ENCODE measurements at regions not wholly inside any gene's neighbourhood (a gene's known extent, or its start where the extent isn't known, plus 50 kb on each side); places are given as distances from the start of the nearest gene placed in this dataset.

DNA sequence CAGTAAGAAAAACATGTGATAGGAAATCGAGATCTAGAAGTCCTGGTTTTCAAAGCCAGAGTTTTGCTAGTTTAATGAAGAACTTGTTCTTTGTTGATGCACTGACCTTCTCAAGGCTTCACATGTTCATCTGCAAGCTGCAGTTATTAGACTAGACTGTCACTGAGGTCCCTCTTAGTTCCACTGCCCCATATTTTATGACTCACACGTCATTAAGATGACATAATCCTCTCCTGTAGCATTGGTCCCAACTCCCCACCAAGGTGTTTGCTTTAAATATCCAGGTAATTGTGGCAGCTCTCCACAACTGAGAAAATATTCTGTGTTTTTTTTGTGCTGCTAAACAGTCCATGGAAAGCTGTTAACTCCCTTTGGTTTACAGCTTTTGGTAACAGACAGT lies 149.7 kb downstream of the MREG start:
- Histone ChIP-seq H2BK20ac (ENCODE audit: low read length) (no peak overlapping the region), H4K8ac (ENCODE audit: extremely low read depth, insufficient read depth, low read length) (no peak overlapping the region), H3K36me3 (ENCODE audit: control insufficient read depth in 2 of 4, insufficient read depth in 4 of 4, low read length in 3 of 4) (no peaks in the 10 kb centered on the region), H2AK5ac (ENCODE audit: low read depth, low read length) (no peak overlapping the region), H3K4me1 (replicated peaks in 1 of 4; ENCODE audit: control insufficient read depth in 3 of 4, insufficient read depth in 4 of 4, low read length in 3 of 4) (no peaks in the 10 kb centered on the region), H3K14ac (ENCODE audit: insufficient read length) (no peak overlapping the region), H3K9me3 (ENCODE audit: insufficient read depth in 2 of 2, low read depth in 1 of 2, low read length in 1 of 2) (no peaks in the 10 kb centered on the region), H3K23ac (ENCODE audit: insufficient read length) (no peak overlapping the region), H4K5ac (ENCODE audit: insufficient read length, low read depth, low read length) (no peak overlapping the region), H3K27ac (ENCODE audit: low read depth, low read length) (no peak overlapping the region), H3K27me3 (replicated peaks in 1 of 4; ENCODE audit: control insufficient read depth in 3 of 4, extremely low read depth in 1 of 4, insufficient read depth in 3 of 4, low read length in 3 of 4) (no peaks in the 10 kb centered on the region), H3K4me2 (ENCODE audit: insufficient read depth in 1 of 2, low read depth in 2 of 2, low read length in 2 of 2) (no peak overlapping the region), H3K23me2 (ENCODE audit: low read depth, low read length) (no peaks in the 10 kb centered on the region), H3K4ac (replicated peaks; ENCODE audit: insufficient read length, low read depth, low read length) (no peak overlapping the region), H3K56ac (replicated peaks; ENCODE audit: insufficient read length, low read depth, low read length) (no peak overlapping the region), H2BK12ac (ENCODE audit: low read depth, low read length) (no peak overlapping the region), H4K91ac (replicated peaks; ENCODE audit: insufficient read length, low read length) (no peak overlapping the region), H3K18ac (ENCODE audit: extremely low read depth, low read length) (no peak overlapping the region), H3K4me3 (ENCODE audit: extremely low read depth in 1 of 4, insufficient read depth in 2 of 4, low read depth in 3 of 4, low read length in 4 of 4) (no peak overlapping the region), H2BK5ac (ENCODE audit: low read depth, low read length) (no peak overlapping the region), H2BK120ac (replicated peaks; ENCODE audit: low read depth, low read length) (no peak overlapping the region), H4K20me1 (replicated peaks in 1 of 2; ENCODE audit: control insufficient read depth in 1 of 2, insufficient read depth in 2 of 2, low read length in 2 of 2) (no peaks in the 10 kb centered on the region), H3K79me1 (ENCODE audit: low read depth, low read length) (no peaks in the 10 kb centered on the region), H3K79me2 (ENCODE audit: control insufficient read depth in 1 of 2, insufficient read depth in 2 of 2, low read length in 2 of 2) (no peaks in the 10 kb centered on the region), H2BK15ac (ENCODE audit: low read length) (no peak overlapping the region), H2AFZ (ENCODE audit: low read length) (no peak overlapping the region), H3K9ac (replicated peaks in 1 of 4; ENCODE audit: extremely low read depth in 1 of 4, low read depth in 3 of 4, low read length in 3 of 4) (no peak overlapping the region)
- no peak for DNase-seq (ENCODE audit: low read depth in 1 of 2, low spot score in 2 of 2)
- ChIA-PET CTCF (ENCODE audit: partially characterized antibody) (no interaction called here), POLR2A (ENCODE audit: partially characterized antibody) (interaction anchor here (0.7 kb wide), 1 partner anchor 373 kb away, joined by 5 read pairs; no protein-coding TSS in a partner anchor)
- FAIRE-seq, result no peak
- no peak for TF ChIP-seq RAD21 (IDR thresholded peaks at IDR 0.05 in 1 of 2, conservative IDR thresholded peaks at IDR 0.05 in 1 of 2; ENCODE audit: low read depth in 2 of 2, low read length in 2 of 2)
- TF ChIP-seq TBP (IDR thresholded peaks at IDR 0.05; ENCODE audit: low read depth, low read length), result no peak
- no peak for TF ChIP-seq JUN (IDR thresholded peaks at IDR 0.05; ENCODE audit: low read depth, low read length)
- no peak for TF ChIP-seq SIN3A (conservative IDR thresholded peaks at IDR 0.05 in 1 of 2, IDR thresholded peaks at IDR 0.05 in 1 of 2; ENCODE audit: low read depth in 1 of 2, low read length in 2 of 2)
- no peak for TF ChIP-seq EZH2 (IDR thresholded peaks at IDR 0.05; ENCODE audit: low read depth, low read length, severe bottlenecking)
- no peak for TF ChIP-seq SAP30 (IDR thresholded peaks at IDR 0.05; ENCODE audit: insufficient read depth, insufficient replicate concordance, low read length)
- TF ChIP-seq EGR1 (IDR thresholded peaks at IDR 0.05; ENCODE audit: borderline replicate concordance, low read depth, low read length), result no peak
- TF ChIP-seq SIX5 (IDR thresholded peaks at IDR 0.05; ENCODE audit: low read depth, low read length), result no peak
- TF ChIP-seq SUZ12 (IDR thresholded peaks at IDR 0.05; ENCODE audit: low read length), result no peak
- TF ChIP-seq TAF7 (optimal IDR thresholded peaks at IDR 0.05; ENCODE audit: borderline replicate concordance, low read depth, low read length), result no peak
- no peak for TF ChIP-seq RBBP5 (IDR thresholded peaks at IDR 0.05; ENCODE audit: borderline replicate concordance, low read depth, low read length)
- 80% methylated on average over 2 of the region's 2 CpGs; no CpG with 5 or more reads in 1 of the 2 experiments for WGBS, 2 experiments (ENCODE audit: extremely low coverage in 1 of 2, insufficient coverage in 1 of 2, insufficient read length in 1 of 2, insufficient replicate concordance in 2 of 2, low coverage in 1 of 2, low lambda C conversion rate in 2 of 2, missing lambda C conversion rate in 1 of 2)

All from H1 (cell line).